ENCODE measurements at regions not wholly inside any gene's neighbourhood (a gene's known extent, or its start where the extent isn't known, plus 50 kb on each side); places are given as distances from the start of the nearest gene placed in this dataset.
"Not testable (repeated sequence)": the region's sequence is repeated elsewhere in the genome, so short reads cannot be mapped to it uniquely, and the experiment has no call there.

DNA sequence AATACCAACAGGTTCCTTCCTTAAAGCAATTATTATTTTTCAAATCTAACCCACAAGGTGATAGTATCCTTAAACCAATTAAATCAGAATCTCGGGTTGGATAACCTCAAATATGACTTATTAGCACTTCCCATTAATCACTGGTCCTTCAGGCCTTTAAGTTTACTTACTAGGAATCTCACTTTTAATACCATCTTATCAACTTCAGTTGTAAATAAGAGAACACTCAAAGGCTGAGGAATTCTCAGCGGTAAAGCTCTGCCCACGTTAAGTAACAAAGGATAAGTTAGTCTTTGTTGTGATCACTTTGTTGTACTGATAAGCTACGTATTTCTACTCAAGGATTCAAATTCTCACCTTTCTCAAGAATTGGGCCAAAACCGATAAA is 82.0 kb downstream of the OR2B2 start:
- peak overlapping the region; percentile 68 for H3K4me3 ChIP-seq (ENCODE audit: low read depth, low read length)
- TF ChIP-seq, protein P1, sequence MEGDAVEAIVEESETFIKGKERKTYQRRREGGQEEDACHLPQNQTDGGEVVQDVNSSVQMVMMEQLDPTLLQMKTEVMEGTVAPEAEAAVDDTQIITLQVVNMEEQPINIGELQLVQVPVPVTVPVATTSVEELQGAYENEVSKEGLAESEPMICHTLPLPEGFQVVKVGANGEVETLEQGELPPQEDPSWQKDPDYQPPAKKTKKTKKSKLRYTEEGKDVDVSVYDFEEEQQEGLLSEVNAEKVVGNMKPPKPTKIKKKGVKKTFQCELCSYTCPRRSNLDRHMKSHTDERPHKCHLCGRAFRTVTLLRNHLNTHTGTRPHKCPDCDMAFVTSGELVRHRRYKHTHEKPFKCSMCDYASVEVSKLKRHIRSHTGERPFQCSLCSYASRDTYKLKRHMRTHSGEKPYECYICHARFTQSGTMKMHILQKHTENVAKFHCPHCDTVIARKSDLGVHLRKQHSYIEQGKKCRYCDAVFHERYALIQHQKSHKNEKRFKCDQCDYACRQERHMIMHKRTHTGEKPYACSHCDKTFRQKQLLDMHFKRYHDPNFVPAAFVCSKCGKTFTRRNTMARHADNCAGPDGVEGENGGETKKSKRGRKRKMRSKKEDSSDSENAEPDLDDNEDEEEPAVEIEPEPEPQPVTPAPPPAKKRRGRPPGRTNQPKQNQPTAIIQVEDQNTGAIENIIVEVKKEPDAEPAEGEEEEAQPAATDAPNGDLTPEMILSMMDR (conservative IDR thresholded peaks at IDR 0.05; ENCODE audit: low read depth, low read length) = no peak
- no peak for DNase-seq (ENCODE audit: low read depth)

DNA sequence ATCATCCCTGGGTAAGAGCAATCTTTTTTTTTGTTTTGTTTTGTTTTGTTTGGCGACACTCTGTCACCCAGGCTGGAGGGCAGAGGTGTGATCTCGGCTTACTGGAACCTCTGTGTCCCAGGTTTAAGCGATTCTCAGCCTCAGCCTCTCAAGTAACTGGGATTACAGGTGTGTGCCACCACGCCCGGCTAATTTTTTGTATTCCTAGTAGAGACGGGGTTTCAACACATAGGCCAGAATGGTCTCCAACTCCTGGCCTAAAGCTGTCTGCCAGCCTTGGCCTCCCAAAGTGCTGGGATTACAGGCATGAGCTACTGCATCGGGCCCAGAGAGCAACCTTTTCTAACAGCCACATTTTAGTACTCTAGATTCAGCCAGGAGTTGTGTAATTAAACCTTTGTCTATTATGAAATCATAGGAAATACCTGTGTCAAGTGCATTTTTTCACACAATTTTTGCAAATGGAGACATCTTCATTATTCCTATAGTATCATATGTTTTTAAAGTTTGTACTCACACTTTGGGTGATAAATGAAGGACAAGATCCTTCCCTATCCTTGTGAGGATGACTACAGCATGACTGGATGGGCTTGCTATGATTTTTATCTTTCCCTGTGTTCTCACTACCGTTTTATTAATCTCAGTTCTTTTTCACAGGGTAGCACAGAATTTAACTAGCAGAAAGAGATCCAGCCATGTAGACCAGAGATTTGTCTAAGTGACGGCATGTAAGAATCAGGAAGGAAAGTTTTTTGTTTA is 82.6 kb downstream of the OR2B2 start:
- no peak for DNase-seq (ENCODE audit: low read depth)
- TF ChIP-seq, protein P1 (conservative IDR thresholded peaks at IDR 0.05; ENCODE audit: low read depth, low read length) = no peak
- peak overlapping the region; percentile 68 for H3K4me3 ChIP-seq (ENCODE audit: low read depth, low read length)

DNA sequence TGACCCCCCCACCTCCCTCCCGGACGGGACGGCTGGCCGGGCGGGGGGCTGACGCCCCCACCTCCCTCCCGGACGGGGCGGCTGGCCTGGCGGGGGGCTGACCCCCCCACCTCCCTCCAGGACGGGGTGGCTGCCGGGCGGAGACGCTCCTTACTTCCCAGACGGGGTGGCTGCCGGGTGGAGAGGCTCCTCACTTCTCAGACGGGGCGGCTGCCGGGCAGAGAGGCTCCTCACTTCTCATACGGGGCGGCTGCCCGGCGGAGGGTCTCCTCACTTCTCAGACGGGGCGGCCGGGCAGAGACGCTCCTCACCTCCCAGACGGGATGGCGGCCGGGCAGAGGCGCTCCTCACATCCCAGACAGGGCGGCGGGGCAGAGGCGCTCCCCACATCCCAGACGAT is 84.7 kb downstream of the OR2B2 start:
- not testable (repeated sequence) for H3K4me3 ChIP-seq (ENCODE audit: low read depth, low read length)

DNA sequence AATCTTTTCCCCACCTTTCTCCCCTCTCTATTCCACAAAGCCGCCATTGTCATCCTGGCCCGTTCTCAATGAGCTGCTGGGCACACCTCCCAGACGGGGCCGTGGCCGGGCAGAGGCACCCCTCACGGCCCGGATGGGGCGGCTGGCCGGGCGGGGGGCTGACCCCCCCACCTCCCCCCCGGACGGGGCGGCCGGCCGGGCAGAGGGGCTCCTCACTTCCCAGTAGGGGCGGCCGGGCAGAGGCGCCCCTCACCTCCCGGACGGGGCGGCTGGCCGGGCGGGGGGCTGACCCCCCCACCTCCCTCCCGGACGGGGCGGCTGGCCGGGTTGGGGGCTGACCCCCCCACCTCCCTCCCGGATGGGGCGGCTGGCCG is 85.6 kb downstream of the OR2B2 start:
- not testable (repeated sequence) for DNase-seq (ENCODE audit: low read depth); H3K4me3 ChIP-seq (ENCODE audit: low read depth, low read length)

More for the DNA sequence above, 84.7 kb downstream of the OR2B2 start:
- DNase-seq (ENCODE audit: low read depth) = not testable (repeated sequence)

DNA sequence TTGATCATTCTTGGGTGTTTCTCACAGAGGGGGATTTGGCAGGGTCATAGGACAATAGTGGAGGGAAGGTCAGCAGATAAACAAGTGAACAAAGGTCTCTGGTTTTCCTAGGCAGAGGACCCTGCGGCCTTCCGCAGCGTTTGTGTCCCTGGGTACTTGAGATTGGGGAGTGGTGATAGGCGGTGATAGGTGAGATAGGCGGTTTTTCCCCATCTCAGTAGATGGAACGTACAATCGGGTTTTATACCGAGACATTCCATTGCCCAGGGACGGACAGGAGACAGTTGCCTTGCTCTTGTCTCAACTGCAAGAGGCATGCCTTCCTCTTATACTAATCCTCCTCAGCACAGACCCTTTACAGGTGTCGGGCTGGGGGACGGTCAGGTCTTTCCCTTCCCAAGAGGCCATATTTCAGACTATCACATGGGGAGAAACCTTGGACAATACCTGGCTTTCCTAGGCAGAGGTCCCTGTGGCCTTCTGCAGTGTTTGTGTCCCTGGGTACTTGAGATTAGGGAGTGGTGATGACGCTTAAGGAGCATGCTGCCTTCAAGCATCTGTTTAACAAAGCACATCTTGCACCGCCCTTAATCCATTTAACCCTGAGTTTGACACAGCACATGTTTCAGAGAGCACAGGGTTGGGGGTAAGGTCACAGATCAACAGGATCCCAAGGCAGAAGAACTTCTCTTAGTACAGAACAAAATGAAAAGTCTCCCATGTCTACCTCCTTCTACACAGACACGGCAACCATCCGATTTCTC is 86.2 kb downstream of the OR2B2 start:
- not testable (repeated sequence) for DNase-seq (ENCODE audit: low read depth)
- peak overlapping the region; percentile 28 for H3K4me3 ChIP-seq (ENCODE audit: low read depth, low read length)

DNA sequence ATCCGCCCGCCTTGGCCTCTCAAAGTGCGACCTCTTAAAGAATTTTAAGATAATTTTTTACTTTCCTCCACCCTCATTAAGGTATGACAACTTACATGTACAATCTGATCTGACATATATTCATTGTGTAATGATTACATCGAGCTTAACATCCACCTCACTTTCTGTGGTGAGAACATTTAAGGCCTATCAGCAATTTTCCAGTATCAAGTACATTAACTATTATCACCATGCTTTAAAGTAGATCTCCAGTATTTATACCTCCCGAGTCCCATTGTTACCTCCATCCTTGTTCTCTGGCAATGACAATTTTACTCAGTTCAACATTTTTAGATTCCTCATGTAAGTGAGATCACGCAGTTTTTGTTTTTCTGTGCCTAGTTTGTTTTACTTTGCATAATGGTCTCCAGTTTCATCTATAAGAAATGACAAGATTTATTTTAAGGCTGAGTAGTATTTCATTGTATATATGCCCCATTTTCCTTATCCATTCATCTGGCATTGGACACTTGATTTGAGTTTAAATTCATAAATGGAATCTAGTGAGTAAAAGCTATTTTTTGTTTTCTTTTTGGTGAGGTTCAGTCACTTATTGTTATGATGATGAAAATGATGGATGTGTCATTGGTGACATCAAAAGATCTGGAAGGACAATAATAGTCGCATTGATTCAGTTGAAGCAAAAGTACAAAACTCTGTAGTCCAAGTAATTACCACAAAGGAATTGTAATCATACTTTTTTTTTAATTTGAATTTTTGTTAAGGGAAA is 87.0 kb downstream of the OR2B2 start:
- no peak for DNase-seq (ENCODE audit: low read depth)
- TF ChIP-seq, protein P1 (conservative IDR thresholded peaks at IDR 0.05; ENCODE audit: low read depth, low read length) = no peak
- peak overlapping the region; percentile 75 for H3K4me3 ChIP-seq (ENCODE audit: low read depth, low read length)

DNA sequence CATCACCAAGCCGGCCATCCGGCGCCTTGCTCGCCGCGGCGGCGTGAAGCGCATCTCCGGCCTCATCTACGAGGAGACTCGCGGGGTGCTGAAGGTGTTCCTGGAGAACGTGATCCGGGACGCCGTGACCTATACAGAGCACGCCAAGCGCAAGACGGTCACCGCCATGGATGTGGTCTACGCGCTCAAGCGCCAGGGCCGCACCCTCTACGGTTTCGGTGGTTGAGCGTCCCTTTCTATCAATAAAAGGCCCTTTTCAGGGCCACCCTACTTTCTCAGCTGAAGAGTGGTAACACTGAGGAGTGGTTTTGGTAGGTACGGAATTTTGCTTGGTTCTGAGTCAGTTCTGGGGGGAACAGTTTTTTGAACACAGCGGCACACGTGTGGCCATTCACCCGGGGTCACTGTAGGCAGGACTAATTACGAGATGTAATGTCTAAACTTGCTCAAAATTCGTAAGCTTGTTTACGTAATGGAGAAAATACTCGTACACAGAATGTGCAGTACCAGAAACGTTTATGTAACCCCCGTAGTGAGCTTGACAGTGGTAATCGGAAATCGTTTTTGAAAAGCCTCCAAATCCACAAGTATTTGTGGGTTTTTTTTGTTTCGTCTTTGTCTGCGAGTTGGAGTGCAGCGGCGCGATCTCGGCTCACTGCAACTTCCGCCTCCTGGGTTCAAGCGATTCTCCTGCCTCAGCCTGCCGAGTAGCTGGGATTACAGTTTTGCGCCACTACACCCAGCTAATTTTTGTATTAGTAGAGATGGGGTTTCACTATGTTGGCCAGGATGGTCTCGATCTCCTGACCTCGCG is 87.8 kb downstream of the OR2B2 start:
- peak; percentile 87 for DNase-seq (ENCODE audit: low read depth)
- H3K4me3 ChIP-seq (ENCODE audit: low read depth, low read length) = peak overlapping the region; percentile 75

GRCh38 chr6:27823714-27824210 is 88.4 kb downstream of the OR2B2 start:
- DNase-seq (ENCODE audit: low read depth) = peak; percentile 62
- H3K4me3 ChIP-seq (ENCODE audit: low read depth, low read length) = peak overlapping the region; percentile 59

GRCh38 chr6:27816906-27817305 is 95.3 kb downstream of the OR2B2 start:
- TF ChIP-seq, protein P1 (conservative IDR thresholded peaks at IDR 0.05; ENCODE audit: low read depth, low read length) = no peak
- no peak overlapping the region for H3K4me3 ChIP-seq (ENCODE audit: low read depth, low read length)
- no peak for DNase-seq (ENCODE audit: low read depth)

All from choroid plexus epithelial cell (primary cell).